Right cardiac atrium (tissue), 5 donors: ENCODE measurements at regions not wholly inside any gene's neighbourhood (a gene's known extent, or its start where the extent isn't known, plus 50 kb on each side); places are given as distances from the start of the nearest gene placed in this dataset.
"Not testable (repeated sequence)": the region's sequence is repeated elsewhere in the genome, so short reads cannot be mapped to it uniquely, and the experiment has no call there.

Source experiments
- ATAC-seq, 2 donors: fragments of 200-7000 bp; cut with Tn5 transposase; one replicate each; pipeline versions ENCODE4 v1.8.0 to v1.9.1; 2020; ENCODE audit warnings: moderate library complexity in 2 of 2, mild to moderate bottlenecking in 1 of 2
- DNase-seq, 3 donors: peaks; one replicate each; pipeline ENCODE4 v3.0.0-alpha.2; 2020
- H3K27ac ChIP-seq: one replicate; pipeline ENCODE4 v1.5.1; 2013; ENCODE audit warnings: mild to moderate bottlenecking, low read length, control low read depth, moderate library complexity
- H3K27me3 ChIP-seq: one replicate; pipeline ENCODE4 v1.6.1; 2013; ENCODE audit not compliant: control insufficient read depth, insufficient read depth
- H3K4me1 ChIP-seq: one replicate; pipeline ENCODE4 v1.6.1; 2013; ENCODE audit warnings: low read length; ENCODE audit not compliant: control insufficient read depth, insufficient read depth
- H3K4me3 ChIP-seq: one replicate; pipeline ENCODE4 v1.5.1; 2013; ENCODE audit warnings: low read length, control low read depth
- H3K9me3 ChIP-seq: one replicate; pipeline ENCODE4 v1.6.1; 2013; ENCODE audit warnings: low read length; ENCODE audit not compliant: control insufficient read depth
- WGBS: extraction: QIAGEN DNeasy Blood & Tissue Kit; methylation state at CpG from one replicate; pipeline ENCODE4 v1.1.7; 2013; 5-methylcytosine and 5-hydroxymethylcytosine counted together
- intact Hi-C, 4 donors: fragments of 100-400 bp; cut with DNase I; formaldehyde crosslinking; loops; one replicate each; pipeline versions ENCODE4 v1.11.0 to v1.14.0; 2022 to 2023
- donor health status: healthy with polysubstance abuse.
- donor health status: DM: no; HTN: yes; CAD: no.
- donor health status: DM: no; HTN: no; CAD: no.
- donor health status: DM: no; HTN: yes; CAD: no; lungs with severe emphysema.
- donor health status: DM: yes; HTN: yes; CAD: no.

DNA sequence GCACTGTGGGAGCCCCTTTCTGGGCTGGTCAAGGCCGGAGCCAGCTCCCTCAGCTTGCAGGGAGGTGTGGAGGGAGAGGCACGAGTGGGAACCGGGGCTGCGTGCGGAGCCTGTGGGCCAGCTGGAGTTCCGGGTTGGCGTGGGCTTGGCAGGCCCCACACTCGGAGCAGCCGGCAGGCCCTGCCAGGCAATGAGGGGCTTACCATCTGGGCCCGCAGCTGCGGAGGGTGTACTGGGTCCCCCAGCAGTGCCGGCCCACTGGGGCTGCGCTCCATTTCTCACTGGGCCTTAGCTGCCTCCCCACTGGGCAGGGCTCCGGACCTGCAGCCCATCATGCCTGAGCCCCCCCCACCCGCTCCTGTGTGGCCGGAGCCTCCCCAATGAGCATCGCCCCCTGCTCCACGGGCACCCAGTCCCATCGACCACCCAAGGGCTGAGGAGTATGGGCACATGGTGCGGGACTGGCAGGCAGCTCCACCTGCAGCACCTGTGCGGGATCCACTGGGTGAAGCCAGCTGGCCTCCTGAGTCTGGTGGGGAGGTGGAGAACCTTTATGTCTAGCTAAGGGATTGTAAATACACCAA, 693.8 kb upstream of the GNPDA2 start:
- 91% methylated on average over 21 of the region's 21 CpGs for WGBS
- ATAC-seq, H3K27ac ChIP-seq, H3K4me3 ChIP-seq, intact Hi-C loops, H3K4me1 ChIP-seq, H3K9me3 ChIP-seq, H3K27me3 ChIP-seq: not testable (repeated sequence)
- DNase-seq, result peak in 1 of 3 donors; percentile 43

DNA sequence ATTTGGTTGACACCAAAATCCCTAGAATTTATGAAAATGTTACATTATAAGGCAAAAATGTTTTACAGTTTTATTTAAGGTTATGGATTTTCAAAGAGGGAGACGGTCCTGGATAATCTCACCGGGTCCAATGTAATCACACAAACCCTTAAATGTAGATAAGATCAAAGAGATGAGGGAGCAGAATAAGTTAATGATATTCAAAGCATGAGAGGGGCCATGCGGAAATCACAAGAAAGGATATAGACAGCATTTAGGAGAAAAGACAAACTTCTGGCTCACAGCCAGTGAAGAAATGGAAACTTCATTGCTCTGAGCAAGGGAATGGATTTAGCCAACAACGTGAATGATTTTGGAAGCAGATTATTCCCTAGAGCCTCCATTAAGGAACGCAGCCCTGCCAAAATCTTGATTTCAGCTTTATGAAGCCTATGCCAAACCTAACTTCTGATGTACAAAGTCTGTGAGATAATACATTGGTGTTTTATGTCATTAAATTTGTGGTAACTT, 684.4 kb upstream of the GNPDA2 start:
- H3K9me3 ChIP-seq, result no peaks in the 10 kb centered on the region
- WGBS, result 45% methylated on average over 5 of the region's 5 CpGs
- no peak overlapping the region for H3K27ac ChIP-seq
- DNase-seq, result no peak
- no peak overlapping the region for H3K4me3 ChIP-seq
- intact Hi-C loops, result no loop called here
- no peak for ATAC-seq
- H3K27me3 ChIP-seq, result no peaks in the 10 kb centered on the region
- no peaks in the 10 kb centered on the region for H3K4me1 ChIP-seq

DNA sequence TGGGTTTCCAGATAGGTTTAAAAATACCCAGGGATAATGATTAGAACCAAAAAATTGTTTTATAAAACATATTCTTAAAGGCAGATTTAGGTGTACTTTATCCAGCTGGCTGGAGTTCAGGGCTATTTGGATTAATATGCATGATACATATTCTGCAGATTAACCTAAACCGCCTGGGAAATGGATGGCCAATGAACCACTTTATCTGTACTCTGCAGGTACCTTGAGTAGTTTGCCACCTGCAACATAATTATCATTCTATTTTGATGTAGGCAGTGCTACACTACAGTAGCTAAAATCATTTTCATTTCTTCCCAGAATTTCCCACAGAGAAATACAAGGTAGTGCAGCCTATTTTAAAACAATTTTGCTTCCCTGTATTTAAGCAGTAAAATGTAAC, 683.2 kb upstream of the GNPDA2 start:
- Histone ChIP-seq H3K4me1 (no peaks in the 10 kb centered on the region), H3K27me3 (no peaks in the 10 kb centered on the region), H3K4me3 (no peak overlapping the region), H3K9me3 (no peaks in the 10 kb centered on the region), H3K27ac (no peak overlapping the region)
- intact Hi-C loops, result no loop called here
- WGBS, result 84% methylated on average over 1 of the region's 1 CpG
- DNase-seq (no peak), ATAC-seq (no peak)

DNA sequence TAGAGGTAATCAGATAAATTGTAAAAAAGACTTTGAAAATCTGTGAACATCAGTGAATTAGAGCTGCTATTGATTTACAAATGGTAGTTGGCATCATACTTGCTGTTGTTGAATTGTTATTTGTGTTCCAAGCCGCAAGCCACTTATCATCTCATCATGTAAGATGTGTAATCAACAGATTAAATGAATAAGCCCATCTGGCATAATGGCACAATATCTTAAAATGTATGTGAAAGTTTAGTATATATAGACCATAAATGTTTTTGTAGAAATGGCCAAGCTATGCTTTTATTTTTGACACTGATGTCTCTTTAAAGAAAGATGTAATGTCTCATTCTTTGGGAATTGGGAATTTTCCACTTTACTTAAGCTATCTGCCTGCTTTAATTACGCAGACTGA, 682.6 kb upstream of the GNPDA2 start:
- Histone ChIP-seq H3K4me3 (no peak overlapping the region), H3K9me3 (no peaks in the 10 kb centered on the region), H3K4me1 (no peaks in the 10 kb centered on the region), H3K27me3 (no peaks in the 10 kb centered on the region), H3K27ac (no peak overlapping the region)
- ATAC-seq (no peak), DNase-seq (no peak)
- intact Hi-C loops, result no loop called here
- 64% methylated on average over 2 of the region's 2 CpGs for WGBS

DNA sequence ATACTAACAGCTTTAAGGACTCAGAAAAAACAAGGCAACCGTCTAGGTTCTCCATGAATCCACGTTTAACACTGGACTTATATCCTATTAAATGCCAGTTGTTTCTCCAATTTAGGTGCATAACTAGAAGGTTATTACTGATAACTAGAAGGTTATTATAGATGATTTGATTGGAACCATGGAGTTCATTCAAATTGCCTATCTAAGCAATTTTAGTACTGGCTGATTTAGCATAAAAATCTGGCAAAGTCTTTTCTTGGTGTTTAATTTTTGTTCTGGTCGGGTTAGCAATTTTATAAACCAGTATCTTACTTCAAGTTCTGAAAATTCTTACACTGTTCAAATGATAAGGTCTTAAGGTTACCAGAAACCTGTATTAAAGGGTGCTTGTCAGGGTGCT, 672.8 kb upstream of the GNPDA2 start:
- ATAC-seq, result no peak

DNA sequence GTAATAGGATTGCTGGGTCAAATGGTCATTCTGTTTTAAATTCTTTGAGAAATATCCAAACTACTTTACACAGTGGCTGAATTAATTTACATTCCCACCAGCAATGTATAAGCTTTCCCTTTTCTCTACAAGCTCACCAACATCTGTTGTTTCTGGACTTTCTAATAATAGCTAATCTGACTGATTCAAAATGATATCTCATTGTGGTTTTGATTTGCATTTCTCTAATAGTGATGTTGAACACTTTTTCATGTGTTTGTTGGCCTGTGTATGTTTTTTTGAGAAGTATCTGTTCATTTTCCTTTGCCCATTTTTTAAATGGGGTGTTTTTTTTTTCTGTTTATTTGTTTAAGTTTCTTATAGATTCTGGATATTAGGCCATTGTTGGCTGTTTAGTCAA, 659.0 kb upstream of the GNPDA2 start:
- intact Hi-C loops, result no loop called here
- H3K27me3 ChIP-seq, result no peaks in the 10 kb centered on the region
- no peak overlapping the region for H3K27ac ChIP-seq
- ATAC-seq (no peak), DNase-seq (no peak)
- no peak overlapping the region for H3K4me3 ChIP-seq
- no peaks in the 10 kb centered on the region for H3K9me3 ChIP-seq
- H3K4me1 ChIP-seq, result no peaks in the 10 kb centered on the region

More for the DNA sequence above, 672.8 kb upstream of the GNPDA2 start:
- Histone ChIP-seq H3K27me3 (no peaks in the 10 kb centered on the region), H3K9me3 (no peaks in the 10 kb centered on the region), H3K4me3 (no peak overlapping the region), H3K4me1 (no peaks in the 10 kb centered on the region), H3K27ac (no peak overlapping the region)
- intact Hi-C loops, result no loop called here
- DNase-seq, result no peak
- 38% methylated on average over 3 of the region's 3 CpGs for WGBS

DNA sequence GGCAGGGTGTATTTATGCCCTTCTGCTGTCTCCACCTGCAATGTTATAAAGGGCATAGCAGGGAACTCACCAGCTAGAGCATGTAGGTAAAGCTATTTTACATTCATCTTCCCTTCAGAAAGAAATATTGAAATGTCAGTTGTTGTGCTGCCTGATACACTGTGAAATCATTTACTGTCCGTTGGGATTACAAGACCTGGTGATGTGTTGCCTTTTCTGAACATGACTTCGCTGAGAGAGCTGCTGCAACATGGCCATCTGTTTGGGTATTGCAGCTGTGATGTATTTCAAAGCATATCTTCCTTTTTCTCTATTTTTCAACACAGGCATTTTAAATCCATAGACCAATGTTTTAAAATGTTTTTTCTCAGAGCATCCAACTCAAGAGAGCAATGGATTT, 644.1 kb upstream of the GNPDA2 start:
- intact Hi-C loops, result no loop called here
- H3K27ac ChIP-seq, result no peak overlapping the region
- H3K4me3 ChIP-seq, result no peak overlapping the region
- no peaks in the 10 kb centered on the region for H3K27me3 ChIP-seq
- ATAC-seq (no peak), DNase-seq (no peak)
- no peaks in the 10 kb centered on the region for H3K9me3 ChIP-seq
- WGBS, result 76% methylated on average over 2 of the region's 2 CpGs
- no peaks in the 10 kb centered on the region for H3K4me1 ChIP-seq

DNA sequence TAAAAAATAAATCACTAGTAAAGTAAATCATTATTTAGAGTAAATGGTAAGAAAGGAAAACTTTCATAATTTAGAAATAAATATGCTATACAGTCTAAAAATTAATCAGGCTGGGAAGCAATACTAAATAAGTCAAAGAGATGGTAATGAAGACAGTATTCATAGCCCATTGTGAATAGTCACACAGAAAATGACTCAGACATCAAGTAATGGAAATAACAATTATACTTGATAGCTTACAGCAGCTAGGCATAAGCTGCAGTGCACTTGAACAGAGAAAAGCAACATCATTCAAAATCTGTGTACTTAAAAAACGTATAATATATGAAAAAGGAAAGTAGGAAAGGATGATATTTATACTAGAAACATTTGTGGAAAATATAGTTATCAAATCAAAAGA, 642.5 kb upstream of the GNPDA2 start:
- intact Hi-C loops, result no loop called here
- ATAC-seq, result no peak
- no peaks in the 10 kb centered on the region for H3K27me3 ChIP-seq
- 29% methylated on average over 1 of the region's 1 CpG for WGBS
- H3K27ac ChIP-seq, result no peak overlapping the region
- H3K4me3 ChIP-seq, result no peak overlapping the region
- no peaks in the 10 kb centered on the region for H3K4me1 ChIP-seq
- H3K9me3 ChIP-seq, result no peaks in the 10 kb centered on the region
- DNase-seq, result no peak

DNA sequence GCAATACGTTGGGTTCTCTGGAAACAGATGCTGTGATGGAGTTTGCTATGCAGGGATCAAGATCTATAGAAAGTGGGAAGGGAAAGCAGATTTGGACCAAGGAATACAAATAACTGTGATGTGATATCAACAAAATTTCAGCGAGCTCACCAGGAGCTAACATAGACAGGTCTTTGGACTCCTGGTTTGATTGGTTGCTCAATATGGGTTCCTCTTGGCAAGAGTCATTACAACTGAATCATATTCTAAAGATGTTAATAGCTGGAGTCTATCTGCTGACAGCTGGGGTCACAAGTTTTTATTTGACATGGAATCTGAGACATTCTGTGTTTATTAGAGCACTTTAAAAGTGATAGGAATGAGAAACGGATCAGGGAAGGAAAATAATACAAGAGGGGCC, 637.6 kb upstream of the GNPDA2 start:
- Histone ChIP-seq H3K4me1 (no peaks in the 10 kb centered on the region), H3K4me3 (no peak overlapping the region), H3K27ac (no peak overlapping the region), H3K27me3 (no peaks in the 10 kb centered on the region), H3K9me3 (no peaks in the 10 kb centered on the region)
- 62% methylated on average over 3 of the region's 3 CpGs for WGBS
- no peak for DNase-seq
- intact Hi-C loops, result no loop called here
- ATAC-seq, result no peak

DNA sequence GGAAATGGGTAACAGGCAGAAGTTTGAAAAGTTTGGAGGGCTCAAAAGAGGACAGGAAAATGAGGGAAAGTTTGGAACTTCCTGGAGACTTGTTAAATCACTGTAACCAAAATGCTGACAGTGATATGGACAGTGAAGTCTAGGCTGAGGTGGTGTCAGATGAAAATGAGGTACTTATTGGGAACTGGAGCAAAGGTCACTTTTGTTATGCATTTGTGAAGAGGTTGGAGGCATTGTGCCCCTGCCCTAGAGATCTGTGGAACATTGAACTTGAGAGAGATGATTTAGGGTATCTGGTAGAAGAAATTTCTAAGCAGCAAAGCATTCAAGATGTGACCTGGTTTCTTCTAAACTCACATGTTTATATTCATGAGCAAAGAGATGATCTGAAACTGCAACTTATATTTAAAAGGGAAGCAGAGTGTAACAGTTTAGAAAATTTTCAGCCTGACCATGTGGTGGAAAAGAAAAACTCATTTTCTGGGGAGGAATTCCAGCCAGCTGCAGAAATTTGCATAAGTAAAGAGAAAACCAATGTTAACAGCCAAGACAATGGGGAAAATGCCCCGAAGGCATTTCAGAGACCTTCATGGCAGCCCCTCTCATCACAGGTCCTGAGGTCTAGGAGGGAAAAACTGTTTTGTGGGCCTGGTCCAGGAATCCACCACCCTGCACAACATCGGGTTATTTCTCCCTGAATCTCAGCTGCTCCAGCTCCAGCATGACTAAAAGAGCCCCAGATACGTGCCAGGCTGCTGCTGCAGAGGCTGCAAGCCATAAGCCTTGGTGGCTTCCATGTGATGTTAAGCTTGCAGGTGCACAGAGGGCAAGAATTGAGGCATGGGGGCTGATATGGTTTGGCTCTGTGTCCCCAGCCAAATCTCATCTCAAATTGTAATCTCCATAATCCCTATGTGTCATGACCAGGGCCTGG, 632.5 kb upstream of the GNPDA2 start:
- intact Hi-C loops, result no loop called here
- no peak for ATAC-seq

DNA sequence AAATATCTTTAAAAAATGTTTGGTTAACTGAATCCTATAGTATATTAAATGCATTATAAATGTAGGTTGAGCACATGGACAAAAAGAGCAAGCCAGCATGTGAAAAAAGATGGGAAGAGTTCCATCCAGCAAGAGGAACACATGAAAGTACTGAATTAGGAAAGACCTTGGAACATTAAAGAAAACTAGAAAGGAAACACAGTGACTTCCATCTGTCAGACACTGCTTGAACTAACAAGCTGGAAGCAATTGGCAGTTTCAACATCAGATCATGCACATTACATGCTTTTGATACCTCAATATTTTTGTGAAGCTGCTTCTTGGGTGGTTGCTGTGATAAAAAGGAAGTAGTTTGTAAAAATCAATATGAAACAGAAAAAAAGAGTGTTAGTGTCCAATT, 626.8 kb upstream of the GNPDA2 start:
- Histone ChIP-seq H3K27me3 (no peaks in the 10 kb centered on the region), H3K9me3 (no peaks in the 10 kb centered on the region), H3K4me3 (no peak overlapping the region), H3K4me1 (no peaks in the 10 kb centered on the region), H3K27ac (no peak overlapping the region)
- DNase-seq (no peak), ATAC-seq (no peak)
- intact Hi-C loops, result no loop called here

More for the DNA sequence above, 632.5 kb upstream of the GNPDA2 start:
- no peaks in the 10 kb centered on the region for H3K27me3 ChIP-seq
- H3K27ac ChIP-seq, result no peak overlapping the region
- no peaks in the 10 kb centered on the region for H3K4me1 ChIP-seq
- H3K9me3 ChIP-seq, result no peaks in the 10 kb centered on the region
- 82% methylated on average over 3 of the region's 3 CpGs for WGBS
- H3K4me3 ChIP-seq, result no peak overlapping the region
- DNase-seq, result no peak
